A204.1 (cell line): ENCODE measurements at regions not wholly inside any gene's neighbourhood (a gene's known extent, or its start where the extent isn't known, plus 50 kb on each side); places are given as distances from the start of the nearest gene placed in this dataset.

Source experiments
- FAIRE-seq: peaks from 2 replicates; lab custom pipeline; 2012; peaks lifted over from hg19 to GRCh38; lab: Jason Lieb, UNC

GRCh38 chr10:88131511-88132139 is 268.2 kb downstream of the PTEN start:
- FAIRE-seq, result no peak

GRCh38 chr10:88136712-88137111 is 273.3 kb downstream of the PTEN start:
- no peak for FAIRE-seq

GRCh38 chr10:88138319-88138848 is 275.0 kb downstream of the PTEN start:
- no peak for FAIRE-seq

GRCh38 chr10:88147000-88147798 is 283.8 kb downstream of the PTEN start:
- FAIRE-seq, result no peak

- no peak for FAIRE-seq
These were observed 286.5 kb downstream of the PTEN start for GRCh38 chr10:88149906-88150305.

- FAIRE-seq, result no peak
These were observed 286.9 kb downstream of the PTEN start for GRCh38 chr10:88150339-88150738.

- FAIRE-seq, result no peak
These were observed 289.3 kb downstream of the PTEN start for GRCh38 chr10:88152728-88153133.

- FAIRE-seq, result no peak
These were observed 291.3 kb downstream of the PTEN start for GRCh38 chr10:88154596-88155250.

- no peak for FAIRE-seq
These were observed 292.9 kb downstream of the PTEN start for GRCh38 chr10:88156341-88156740.

- no peak for FAIRE-seq
These were observed 294.6 kb downstream of the PTEN start for GRCh38 chr10:88157981-88158465.

- FAIRE-seq, result no peak
These were observed 295.2 kb downstream of the PTEN start for GRCh38 chr10:88158526-88159122.

GRCh38 chr10:88159127-88159829 is 295.9 kb downstream of the PTEN start:
- peak; percentile 98 for FAIRE-seq

- FAIRE-seq, result no peak
These were observed 297.6 kb downstream of the PTEN start for GRCh38 chr10:88161070-88161469.

- FAIRE-seq, result no peak
These were observed 298.3 kb downstream of the PTEN start for GRCh38 chr10:88161756-88162155.

GRCh38 chr10:88162852-88163251 is 299.4 kb downstream of the PTEN start:
- FAIRE-seq, result no peak

- FAIRE-seq, result no peak
These were observed 300.1 kb downstream of the PTEN start for GRCh38 chr10:88163572-88163971.

GRCh38 chr10:88164471-88164870 is 301.0 kb downstream of the PTEN start:
- no peak for FAIRE-seq

- no peak for FAIRE-seq
These were observed 302.4 kb downstream of the PTEN start for GRCh38 chr10:88165849-88166271.

GRCh38 chr10:88168171-88169036 is 305.0 kb downstream of the PTEN start:
- FAIRE-seq, result no peak

GRCh38 chr10:88169037-88169319 is 305.6 kb downstream of the PTEN start:
- no peak for FAIRE-seq

- no peak for FAIRE-seq
These were observed 307.2 kb downstream of the PTEN start for GRCh38 chr10:88170628-88171027.
